BLaER1 treated with 17β-estradiol and CSF1 and Interleukin-3, amounts not matched to agents 10 nM and 100 nM (cell line): ENCODE measurements at regions not wholly inside any gene's neighbourhood (a gene's known extent, or its start where the extent isn't known, plus 50 kb on each side); places are given as distances from the start of the nearest gene placed in this dataset.
A peak's percentile ranks its signal among the peaks of the same experiment; 100 is the strongest.

ENCODE experiments used
- H3K27ac ChIP-seq, 11 experiments: shearing (Covaris generic); formaldehyde crosslinking; 2 replicates each; pipeline ENCODE4 v1.8.1; 2022
- H3K27me3 ChIP-seq, 11 experiments: shearing (Covaris generic); formaldehyde crosslinking; 2 replicates each; pipeline ENCODE4 v1.8.1; 2022
- H3K36me3 ChIP-seq, 11 experiments: shearing (Covaris generic); formaldehyde crosslinking; 2 replicates each; pipeline ENCODE4 v1.8.1; 2022
- H3K4me1 ChIP-seq, 10 experiments: shearing (Covaris generic); formaldehyde crosslinking; 2 replicates each; pipeline ENCODE4 v1.8.1; 2022
- H3K4me2 ChIP-seq, 11 experiments: shearing (Covaris generic); formaldehyde crosslinking; 2 replicates each; pipeline ENCODE4 v1.8.1; 2022
- H3K4me3 ChIP-seq, 10 experiments: shearing (Covaris generic); formaldehyde crosslinking; 2 replicates each; pipeline ENCODE4 v1.8.1; 2022
- H3K9ac ChIP-seq, 11 experiments: shearing (Covaris generic); formaldehyde crosslinking; 2 replicates each; pipeline ENCODE4 v1.8.1; 2022
- H3K9me3 ChIP-seq, 11 experiments: shearing (Covaris generic); formaldehyde crosslinking; replicated peaks in 1 of 11; 2 replicates each; pipeline ENCODE4 v1.8.1; 2022
- H4K20me1 ChIP-seq, 11 experiments: shearing (Covaris generic); formaldehyde crosslinking; 2 replicates each; pipeline ENCODE4 v1.8.1; 2022
- Cebpa-rat ChIP-seq, 11 experiments: shearing (Covaris generic); IDR thresholded peaks; 2 replicates each; pipeline ENCODE4 v1.8.1; 2022

- Histone ChIP-seq H3K9ac (no peak overlapping the region), H3K36me3 (no peaks in the 10 kb centered on the region), H3K9me3 (0 out of 22 replicates have a peak, but pooled peaks cover 0 to under 1% (median 0%) of the 10 kb centered on the region in 11 experiments), H3K4me2 (no peak overlapping the region), H3K27ac (no peak overlapping the region), H4K20me1 (no peaks in the 10 kb centered on the region), H3K27me3 (no peaks in the 10 kb centered on the region), H3K4me1 (peaks cover 0 to 4% (median 0%) of the 10 kb centered on the region in 10 experiments; a peak in 1 of 20 replicates), H3K4me3 (no peak overlapping the region)
- TF ChIP-seq Cebpa-rat (IDR thresholded peaks at IDR 0.05), result no peak
These were observed 94.6 kb upstream of the DHX40 start for GRCh38 chr17:59470624-59471297.

- H3K4me3 ChIP-seq, result no peak overlapping the region
These were observed 89.0 kb upstream of the DHX40 start for GRCh38 chr17:59476413-59476812.

DNA sequence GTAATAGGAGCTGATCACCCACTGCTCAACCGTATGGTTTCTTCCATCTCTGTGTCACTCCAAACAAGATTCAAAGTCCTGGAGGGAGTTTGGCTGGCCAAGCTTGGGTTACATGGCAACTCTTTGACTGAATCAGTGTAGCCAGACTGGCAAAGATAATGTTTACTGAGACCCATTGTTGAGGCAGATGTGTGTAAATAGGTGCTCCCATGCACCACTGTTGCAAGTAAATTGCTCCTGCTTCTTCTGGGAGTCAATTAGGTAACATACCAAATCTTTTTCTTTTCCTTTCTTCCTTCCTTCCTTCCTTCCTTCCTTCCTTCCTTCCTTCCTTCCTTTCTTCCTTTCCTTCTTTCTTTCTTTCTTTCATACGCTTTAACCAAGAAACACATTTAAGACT, 86.3 kb upstream of the DHX40 start:
- no peak for TF ChIP-seq Cebpa-rat (IDR thresholded peaks at IDR 0.05)
- H3K27me3 ChIP-seq, result no peaks in the 10 kb centered on the region
- H3K4me2 ChIP-seq, result 0 out of 22 replicates have a peak overlapping the region, but pooled peaks of 2 of the 11 experiments have one; percentile 24 to 27
- H3K27ac ChIP-seq, result no peak overlapping the region
- no peaks in the 10 kb centered on the region for H3K36me3 ChIP-seq
- 0 out of 22 replicates have a peak, but pooled peaks cover 0 to 5% (median 0%) of the 10 kb centered on the region in 11 experiments for H3K9me3 ChIP-seq
- no peak overlapping the region for H3K9ac ChIP-seq
- H3K4me1 ChIP-seq, result peaks cover 0 to 11% (median 5%) of the 10 kb centered on the region in 10 experiments; a peak in 10 of 20 replicates
- no peak overlapping the region for H3K4me3 ChIP-seq
- no peaks in the 10 kb centered on the region for H4K20me1 ChIP-seq

More at GRCh38 chr17:59476413-59476812, 89.0 kb upstream of the DHX40 start:
- Histone ChIP-seq H3K27ac (no peak overlapping the region), H3K36me3 (no peaks in the 10 kb centered on the region), H3K9me3 (0 out of 22 replicates have a peak, but pooled peaks cover 0 to 5% (median 0%) of the 10 kb centered on the region in 11 experiments), H3K4me1 (peaks cover 0 to 4% (median 0%) of the 10 kb centered on the region in 10 experiments; a peak in 2 of 20 replicates), H3K4me2 (no peak overlapping the region), H3K27me3 (no peaks in the 10 kb centered on the region), H4K20me1 (no peaks in the 10 kb centered on the region), H3K9ac (no peak overlapping the region)
- no peak for TF ChIP-seq Cebpa-rat (IDR thresholded peaks at IDR 0.05)

DNA sequence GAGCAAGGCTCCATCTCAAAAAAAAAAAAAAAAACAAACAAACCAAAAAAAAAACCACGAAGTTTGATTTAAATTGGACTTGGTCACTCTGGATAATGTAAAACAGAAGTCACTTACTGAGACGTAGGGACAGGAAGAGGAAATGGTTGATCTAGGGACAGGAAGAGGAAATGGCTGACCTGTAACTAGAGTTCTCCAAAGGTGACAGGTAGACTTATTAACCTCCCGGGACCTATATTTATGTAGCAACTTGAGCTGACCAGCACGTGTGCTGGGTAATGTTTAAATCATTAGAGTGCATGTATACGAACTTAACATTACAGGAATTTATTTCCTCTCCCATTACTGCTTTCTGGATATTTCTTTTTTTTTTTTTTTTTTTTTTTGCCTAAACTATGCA, 81.5 kb upstream of the DHX40 start:
- Histone ChIP-seq H3K9me3 (no peaks in the 10 kb centered on the region), H3K9ac (no peak overlapping the region), H4K20me1 (no peaks in the 10 kb centered on the region), H3K4me1 (peaks cover 0 to 11% (median 5%) of the 10 kb centered on the region in 10 experiments; a peak in 10 of 20 replicates), H3K36me3 (no peaks in the 10 kb centered on the region), H3K4me2 (peak overlapping the region in 5 of 11 experiments; percentile 17 to 42 (median 18); a peak in 5 of 22 replicates), H3K4me3 (no peak overlapping the region), H3K27ac (no peak overlapping the region), H3K27me3 (no peaks in the 10 kb centered on the region)
- TF ChIP-seq Cebpa-rat (IDR thresholded peaks at IDR 0.05), result no peak

DNA sequence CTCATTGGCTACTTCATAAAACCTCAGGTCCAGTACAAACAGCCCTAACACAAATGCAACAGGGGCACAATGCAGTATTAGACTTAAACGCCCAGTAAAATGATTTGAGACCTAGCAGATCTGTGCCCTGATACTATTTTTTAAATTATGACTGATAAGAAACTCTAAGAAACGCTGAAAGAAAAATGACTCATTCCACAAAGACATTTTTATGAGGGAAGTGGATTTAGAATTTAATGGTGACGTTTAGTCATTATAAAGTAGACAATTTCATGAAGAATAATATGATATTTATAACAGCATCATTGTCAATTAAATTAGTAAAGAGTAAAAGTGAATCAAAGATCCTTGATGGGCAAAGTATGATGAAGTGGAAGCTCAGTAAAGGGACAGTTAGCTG, 80.4 kb upstream of the DHX40 start:
- TF ChIP-seq Cebpa-rat (IDR thresholded peaks at IDR 0.05), result no peak
- H3K27ac ChIP-seq, result no peak overlapping the region
- H3K9ac ChIP-seq, result no peak overlapping the region

GRCh38 chr17:59485946-59486345, 79.5 kb upstream of the DHX40 start:
- peaks cover 0 to 20% (median 2%) of the 10 kb centered on the region in 10 experiments; a peak in 9 of 20 replicates for H3K4me1 ChIP-seq
- H3K9ac ChIP-seq, result no peak overlapping the region
- no peak overlapping the region for H3K4me3 ChIP-seq
- no peaks in the 10 kb centered on the region for H3K36me3 ChIP-seq
- no peak overlapping the region for H3K4me2 ChIP-seq
- H4K20me1 ChIP-seq, result no peaks in the 10 kb centered on the region
- no peaks in the 10 kb centered on the region for H3K27me3 ChIP-seq
- no peak for TF ChIP-seq Cebpa-rat (IDR thresholded peaks at IDR 0.05)
- H3K27ac ChIP-seq, result no peak overlapping the region
- no peaks in the 10 kb centered on the region for H3K9me3 ChIP-seq

More for the DNA sequence above, 80.4 kb upstream of the DHX40 start:
- Histone ChIP-seq H3K4me2 (no peak overlapping the region), H3K9me3 (no peaks in the 10 kb centered on the region), H4K20me1 (no peaks in the 10 kb centered on the region), H3K36me3 (no peaks in the 10 kb centered on the region), H3K4me3 (no peak overlapping the region), H3K4me1 (peaks cover 0 to 19% (median 2%) of the 10 kb centered on the region in 10 experiments; a peak in 9 of 20 replicates), H3K27me3 (no peaks in the 10 kb centered on the region)

DNA sequence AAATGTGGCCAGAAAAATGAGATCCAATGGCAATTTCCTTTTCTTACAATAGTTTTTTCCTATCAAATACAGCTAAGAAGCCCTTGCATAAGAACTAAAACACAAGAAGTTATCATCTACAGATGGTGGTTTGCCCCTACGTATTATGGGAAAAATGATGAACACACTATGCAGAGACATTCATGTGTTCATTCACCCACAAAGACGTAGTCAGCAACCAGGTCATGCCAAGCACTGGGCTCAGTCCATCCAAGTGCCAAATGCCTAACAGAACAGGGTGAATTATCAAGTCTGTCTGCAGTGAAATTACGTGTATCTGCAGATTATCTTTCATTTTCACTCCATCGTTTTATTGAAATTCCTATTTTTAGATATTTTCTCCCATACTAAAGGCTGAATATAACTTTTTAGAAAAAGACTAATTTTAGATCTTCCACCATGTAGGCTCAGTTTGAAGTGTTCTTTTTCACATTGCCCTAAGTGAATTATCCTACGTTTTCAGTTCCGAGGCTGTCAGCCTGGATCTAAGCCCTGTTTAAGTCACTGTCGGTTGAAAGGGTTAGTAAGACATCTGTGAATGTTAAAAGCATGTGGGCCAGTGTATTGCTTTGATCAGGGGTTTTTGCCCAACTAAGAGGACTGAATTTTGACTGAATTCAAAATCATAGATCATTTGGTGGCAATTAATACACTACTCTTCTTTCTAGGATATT, 78.1 kb upstream of the DHX40 start:
- H4K20me1 ChIP-seq, result no peaks in the 10 kb centered on the region
- no peak overlapping the region for H3K4me2 ChIP-seq
- no peaks in the 10 kb centered on the region for H3K9me3 ChIP-seq
- no peak for TF ChIP-seq Cebpa-rat (IDR thresholded peaks at IDR 0.05)
- peaks cover 0 to 20% (median 2%) of the 10 kb centered on the region in 10 experiments; a peak in 9 of 20 replicates for H3K4me1 ChIP-seq
- H3K36me3 ChIP-seq, result no peaks in the 10 kb centered on the region
- H3K27me3 ChIP-seq, result no peaks in the 10 kb centered on the region
- H3K27ac ChIP-seq, result no peak overlapping the region
- no peak overlapping the region for H3K9ac ChIP-seq
- no peak overlapping the region for H3K4me3 ChIP-seq

DNA sequence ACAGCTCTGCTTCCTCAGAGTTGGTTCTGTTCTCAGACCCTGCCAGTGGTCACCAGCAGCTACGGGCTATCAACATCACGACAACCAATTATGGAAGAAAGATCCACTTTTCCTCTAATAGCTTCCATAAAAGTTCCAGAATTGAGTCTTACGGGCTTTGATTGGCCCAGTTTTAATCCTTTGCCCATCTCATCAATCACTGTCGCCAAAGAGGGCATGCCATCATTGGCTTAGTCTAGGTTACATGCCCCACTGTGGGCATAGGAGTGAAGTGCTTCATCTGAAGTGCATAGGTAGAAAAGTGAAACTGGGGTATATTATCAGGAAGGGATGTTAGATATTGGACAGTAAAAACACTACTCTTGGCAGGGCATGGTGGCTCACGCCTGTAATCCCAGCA, 76.6 kb upstream of the DHX40 start:
- H3K9me3 ChIP-seq, result no peaks in the 10 kb centered on the region
- no peak overlapping the region for H3K9ac ChIP-seq
- peaks cover 0 to 11% (median 0%) of the 10 kb centered on the region in 10 experiments; a peak in 8 of 20 replicates for H3K4me1 ChIP-seq
- no peak overlapping the region for H3K4me3 ChIP-seq
- no peak overlapping the region for H3K4me2 ChIP-seq
- H3K27me3 ChIP-seq, result no peaks in the 10 kb centered on the region
- no peaks in the 10 kb centered on the region for H4K20me1 ChIP-seq
- H3K36me3 ChIP-seq, result no peaks in the 10 kb centered on the region
- no peak for TF ChIP-seq Cebpa-rat (IDR thresholded peaks at IDR 0.05)
- no peak overlapping the region for H3K27ac ChIP-seq

DNA sequence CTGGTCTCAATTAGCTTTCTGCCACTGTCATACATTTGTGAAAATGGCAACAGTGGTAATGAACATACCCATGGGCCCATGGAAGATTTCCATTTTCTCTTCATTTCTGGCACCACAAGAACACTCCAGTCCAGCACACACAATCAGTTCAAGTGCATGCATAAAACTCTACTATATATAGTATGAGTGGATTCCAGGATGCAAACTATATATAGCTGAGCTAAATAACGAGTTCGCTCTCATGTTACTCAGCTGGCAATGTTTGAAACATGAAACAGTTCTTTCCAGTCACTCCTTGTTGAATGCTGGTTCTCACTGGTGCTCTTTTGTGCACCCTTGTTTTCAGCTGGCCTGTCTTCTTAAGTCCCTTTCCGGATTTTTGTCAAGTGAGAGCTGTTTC, 75.2 kb upstream of the DHX40 start:
- H3K4me1 ChIP-seq, result peaks cover 0 to 9% (median 0%) of the 10 kb centered on the region in 10 experiments; a peak in 4 of 20 replicates
- no peak overlapping the region for H3K9ac ChIP-seq
- no peak overlapping the region for H3K27ac ChIP-seq
- no peak for TF ChIP-seq Cebpa-rat (IDR thresholded peaks at IDR 0.05)
- H3K36me3 ChIP-seq, result no peaks in the 10 kb centered on the region
- H3K9me3 ChIP-seq, result no peaks in the 10 kb centered on the region
- H3K4me3 ChIP-seq, result no peak overlapping the region
- H4K20me1 ChIP-seq, result no peaks in the 10 kb centered on the region
- no peak overlapping the region for H3K4me2 ChIP-seq
- H3K27me3 ChIP-seq, result no peaks in the 10 kb centered on the region
